GM21576 (cell line): ENCODE measurements at regions not wholly inside any gene's neighbourhood (a gene's known extent, or its start where the extent isn't known, plus 50 kb on each side); places are given as distances from the start of the nearest gene placed in this dataset.
A peak's percentile ranks its signal among the peaks of the same experiment; 100 is the strongest.

Source experiments
- ATAC-seq: cut with Tn5 transposase; IDR thresholded peaks from one replicate; pipeline ENCODE4 v1.9.1; 2021; ENCODE audit warnings: mild to moderate bottlenecking, moderate library complexity; ENCODE audit not compliant: unreplicated experiment

- no peak for ATAC-seq
Measured at GRCh38 chr2:118254116-118254515, 165.8 kb downstream of the INSIG2 start.

DNA sequence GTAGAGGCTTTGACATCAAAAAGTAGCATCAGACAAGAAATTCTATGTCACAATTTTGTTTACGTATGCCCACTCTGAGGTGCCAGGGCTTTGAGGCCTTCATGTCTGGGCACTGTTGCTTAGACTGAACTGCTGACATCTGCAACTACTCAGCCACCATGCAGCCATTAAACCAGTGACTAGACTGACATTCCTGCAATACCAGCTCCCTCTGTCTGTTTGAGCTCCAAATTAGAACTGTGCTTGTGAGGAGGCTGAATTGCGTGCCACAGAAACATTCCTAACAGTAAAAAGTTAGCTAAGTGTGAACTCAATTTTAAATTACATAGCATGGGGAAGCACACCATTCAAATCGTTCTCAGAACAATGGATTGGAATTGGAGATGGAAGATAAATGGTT, 163.2 kb downstream of the INSIG2 start:
- no peak for ATAC-seq

- no peak for ATAC-seq
Measured at GRCh38 chr2:118250463-118250862, 162.2 kb downstream of the INSIG2 start.

DNA sequence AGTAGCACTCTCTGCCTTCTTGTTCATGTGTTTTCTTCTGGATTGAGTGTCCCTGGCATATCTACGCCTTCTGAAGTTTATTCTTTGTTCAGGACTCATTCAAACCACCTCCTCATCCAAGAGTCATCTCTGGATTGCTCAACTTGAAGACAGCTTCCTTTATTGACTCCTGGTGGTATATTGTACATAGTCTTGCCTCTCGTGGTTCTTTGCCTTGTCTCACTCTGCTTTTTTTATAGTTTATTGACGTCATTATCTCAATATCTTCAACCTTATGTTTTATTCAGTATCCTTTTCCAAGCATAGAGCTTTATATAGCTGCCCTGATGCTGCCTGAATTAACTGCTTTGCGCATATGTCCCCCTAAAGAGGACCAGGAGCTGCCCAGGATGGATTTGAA, 161.7 kb downstream of the INSIG2 start:
- no peak for ATAC-seq

GRCh38 chr2:118249531-118249930, 161.3 kb downstream of the INSIG2 start:
- ATAC-seq: peak; percentile 65

DNA sequence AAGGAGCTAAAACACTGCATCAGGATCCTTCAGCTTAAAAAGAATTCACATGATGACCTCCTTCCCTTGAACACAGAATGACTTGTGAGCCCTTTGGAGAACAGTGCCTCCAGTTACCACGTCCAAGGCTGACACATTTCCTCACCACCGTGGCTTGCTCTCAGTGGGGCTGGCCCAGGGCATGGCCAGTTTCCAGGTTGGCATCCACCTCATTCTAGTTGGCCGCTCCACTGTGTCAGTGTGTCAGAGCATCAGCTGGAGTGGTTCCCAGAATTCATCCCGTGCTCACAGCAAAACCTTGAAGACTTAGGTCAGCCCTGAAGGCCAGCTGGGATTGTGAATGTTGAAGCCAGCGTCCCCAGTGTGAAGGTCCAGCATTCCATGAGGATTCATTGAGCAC, 158.5 kb downstream of the INSIG2 start:
- ATAC-seq: no peak

GRCh38 chr2:118246079-118246478, 157.8 kb downstream of the INSIG2 start:
- ATAC-seq: no peak

DNA sequence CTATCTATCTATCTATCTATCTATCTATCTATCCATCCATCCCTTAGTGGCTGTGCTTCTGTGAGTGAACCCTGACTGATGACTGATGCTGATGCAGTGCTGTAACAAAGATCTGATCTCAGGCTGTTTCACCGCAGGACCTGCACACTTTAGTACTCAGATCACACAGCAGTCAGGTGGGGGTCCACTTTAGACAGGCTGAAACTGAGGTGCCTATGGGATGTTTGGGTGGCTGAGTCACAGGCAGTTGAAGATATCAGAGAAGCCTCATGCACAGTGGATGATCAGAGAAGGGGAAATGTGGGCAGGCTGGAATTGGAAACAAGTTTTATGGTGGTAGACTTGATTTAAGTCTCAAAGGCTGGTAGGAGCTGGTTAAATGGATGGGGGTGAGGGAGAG, 156.4 kb downstream of the INSIG2 start:
- no peak for ATAC-seq

GRCh38 chr2:118243031-118243430, 154.8 kb downstream of the INSIG2 start:
- no peak for ATAC-seq

GRCh38 chr2:118242216-118242615, 153.9 kb downstream of the INSIG2 start:
- ATAC-seq: peak; percentile 77

DNA sequence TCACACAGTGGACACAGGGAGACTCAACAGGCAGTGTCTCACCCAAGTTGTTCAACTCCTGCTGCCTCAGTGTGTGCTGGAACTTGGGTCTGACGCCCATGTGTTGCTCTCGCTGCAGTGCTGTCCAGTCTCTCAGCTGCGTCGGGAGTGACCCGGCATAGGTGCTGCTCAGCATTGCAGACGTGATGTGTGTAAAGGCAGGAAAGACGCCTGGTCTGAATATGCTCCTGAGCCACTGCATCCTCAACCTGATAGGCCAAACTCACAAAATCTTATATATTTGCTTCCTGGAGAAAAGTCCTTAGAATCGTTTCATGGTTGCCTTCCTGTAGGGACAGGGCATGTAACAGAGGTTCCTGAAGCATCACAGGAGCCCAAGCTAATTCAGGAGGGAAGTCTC, 152.9 kb downstream of the INSIG2 start:
- no peak for ATAC-seq

GRCh38 chr2:118240276-118240675, 152.0 kb downstream of the INSIG2 start:
- no peak for ATAC-seq

DNA sequence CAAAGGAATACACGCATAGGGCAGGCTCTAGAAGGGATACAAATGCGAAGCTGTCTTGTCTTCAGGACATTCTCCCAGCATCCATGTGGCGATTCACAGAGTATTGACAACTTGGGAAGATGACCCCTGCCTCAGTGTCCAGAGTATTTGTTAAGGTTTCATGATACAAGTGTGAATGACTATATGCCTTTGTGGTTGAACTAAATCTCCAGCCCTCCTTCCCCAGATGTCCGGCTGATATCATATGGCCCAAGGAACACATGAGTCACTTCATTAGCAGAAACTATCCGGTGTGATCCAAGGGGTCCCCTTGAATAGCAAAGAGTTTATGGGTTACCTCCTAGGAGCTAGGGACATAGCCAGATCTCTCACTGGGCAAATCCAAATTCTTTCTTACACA, 151.0 kb downstream of the INSIG2 start:
- no peak for ATAC-seq

GRCh38 chr2:118237451-118237850, 149.2 kb downstream of the INSIG2 start:
- ATAC-seq: no peak

DNA sequence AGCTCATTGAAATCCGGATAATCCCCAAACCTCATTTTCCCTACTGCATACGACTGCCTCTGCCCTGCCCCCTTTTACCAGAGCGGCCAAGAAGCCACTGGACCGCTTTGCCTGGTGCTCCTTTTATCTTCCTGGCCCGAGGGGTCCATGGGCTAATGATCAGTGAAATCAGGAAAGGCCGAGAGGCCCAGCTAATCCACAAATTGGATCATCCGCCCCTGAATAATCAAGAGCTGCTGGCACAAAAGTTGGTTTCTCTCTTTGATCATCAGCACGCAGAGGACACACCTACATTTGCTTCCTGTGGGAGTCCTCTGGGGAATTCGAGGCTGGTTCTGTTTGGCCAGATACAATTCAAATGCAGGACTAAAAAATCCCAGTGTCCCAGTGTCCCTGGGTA, 144.5 kb downstream of the INSIG2 start:
- no peak for ATAC-seq

- no peak for ATAC-seq
Measured at GRCh38 chr2:118232391-118232790, 144.1 kb downstream of the INSIG2 start.

DNA sequence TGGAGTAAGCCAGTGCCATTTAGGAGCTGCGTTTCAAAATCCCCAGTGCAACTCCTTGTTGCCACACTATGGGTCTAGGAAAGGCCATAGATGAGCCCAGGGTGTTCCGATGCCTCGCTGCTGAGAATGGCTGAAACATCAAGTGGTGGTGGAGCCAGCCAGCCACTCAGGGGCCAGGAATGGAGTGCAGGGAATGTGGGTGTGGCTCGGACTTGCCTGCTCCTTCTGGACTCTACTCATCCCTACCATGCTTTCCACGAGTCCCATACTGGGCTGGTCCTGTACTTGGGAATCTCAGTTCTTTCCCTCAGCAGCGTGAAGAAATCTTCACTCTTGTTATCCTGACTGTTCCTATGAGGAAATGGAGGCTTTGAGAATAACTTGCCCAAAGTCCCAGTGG, 143.5 kb downstream of the INSIG2 start:
- no peak for ATAC-seq

DNA sequence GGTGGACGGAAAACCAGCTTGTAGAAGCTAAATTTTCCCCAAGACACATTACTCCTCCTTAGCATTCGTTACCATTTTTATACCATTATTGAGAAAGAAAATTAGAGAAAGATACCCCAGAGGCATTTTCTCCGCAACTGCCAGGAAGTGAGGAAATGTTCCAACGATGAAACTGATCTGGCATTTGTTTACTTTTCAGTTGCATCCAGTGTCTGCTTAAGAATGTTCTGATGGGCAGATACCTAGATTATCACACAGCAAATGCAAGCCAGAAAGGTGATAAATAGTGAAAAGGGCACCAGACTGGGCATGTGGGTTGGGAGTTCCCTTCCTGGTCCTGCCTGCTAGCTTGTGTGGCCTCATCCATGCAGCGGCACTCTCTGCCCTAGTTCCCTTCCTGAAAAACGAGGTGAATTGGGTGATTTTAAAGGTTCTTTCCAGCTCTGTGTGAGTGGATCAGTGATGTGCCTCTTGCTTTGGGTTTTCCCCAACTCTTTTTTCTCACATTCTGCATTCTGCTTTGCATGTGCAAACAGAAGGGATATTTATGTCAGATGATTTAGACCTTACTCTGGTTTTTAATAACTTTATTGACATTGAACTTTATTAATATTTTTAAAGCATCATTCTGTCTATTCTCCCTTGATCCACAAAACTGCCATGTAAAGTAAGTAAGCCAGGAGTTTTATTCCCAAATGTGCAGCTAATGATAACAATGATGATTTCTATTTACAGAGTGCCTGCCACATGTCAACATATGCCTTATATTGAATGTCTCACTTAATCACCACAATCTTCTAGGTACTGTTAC, 139.6 kb downstream of the INSIG2 start:
- no peak for ATAC-seq

- no peak for ATAC-seq
Measured at GRCh38 chr2:118225666-118226065, 137.4 kb downstream of the INSIG2 start.

- no peak for ATAC-seq
Measured at GRCh38 chr2:118224895-118225311, 136.6 kb downstream of the INSIG2 start.

DNA sequence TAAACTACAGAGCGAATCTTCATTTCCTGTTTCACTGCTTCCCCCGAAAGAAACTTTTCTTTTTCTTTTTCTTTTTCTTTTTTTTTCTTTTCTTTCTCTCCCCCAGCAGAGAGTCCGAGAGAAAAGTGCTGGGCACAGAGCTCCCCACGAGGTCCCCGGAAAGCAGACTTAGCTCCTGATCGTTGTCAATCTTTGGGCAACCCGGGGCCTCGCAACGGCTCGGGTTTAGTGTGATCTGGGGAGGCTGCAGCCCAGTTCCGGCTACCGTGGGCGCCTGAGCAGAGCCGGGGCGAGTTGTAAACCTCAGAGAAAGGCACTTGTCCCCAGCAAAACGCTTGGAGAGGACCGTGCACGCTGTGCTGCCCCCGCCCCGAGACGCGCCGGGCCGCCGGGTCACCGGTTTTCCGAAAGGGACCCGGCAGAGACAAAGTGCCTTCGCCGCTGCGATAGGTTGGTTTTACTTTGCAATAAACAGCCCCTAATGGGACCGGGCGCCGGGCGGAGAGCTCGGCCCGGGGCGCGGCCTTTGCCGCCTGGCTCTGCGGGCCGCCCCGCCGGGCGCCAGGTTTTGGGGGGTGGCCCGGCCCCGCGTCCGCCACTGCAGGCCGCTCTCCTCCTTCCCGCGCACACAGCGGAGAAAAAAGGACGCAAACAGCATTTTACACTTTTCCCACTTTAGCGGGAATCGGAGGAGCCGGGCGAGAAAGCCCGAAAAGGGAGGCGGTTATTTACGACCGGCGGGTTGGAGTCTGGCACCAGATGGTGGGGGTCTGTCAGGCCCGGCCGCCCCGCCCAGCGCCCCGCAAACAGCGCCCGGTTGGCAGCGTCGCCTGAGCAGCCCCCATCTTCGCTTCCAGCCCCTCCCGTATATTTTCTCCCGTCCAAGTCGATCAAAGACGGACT, 136.0 kb downstream of the INSIG2 start:
- ATAC-seq: peak; percentile 56

DNA sequence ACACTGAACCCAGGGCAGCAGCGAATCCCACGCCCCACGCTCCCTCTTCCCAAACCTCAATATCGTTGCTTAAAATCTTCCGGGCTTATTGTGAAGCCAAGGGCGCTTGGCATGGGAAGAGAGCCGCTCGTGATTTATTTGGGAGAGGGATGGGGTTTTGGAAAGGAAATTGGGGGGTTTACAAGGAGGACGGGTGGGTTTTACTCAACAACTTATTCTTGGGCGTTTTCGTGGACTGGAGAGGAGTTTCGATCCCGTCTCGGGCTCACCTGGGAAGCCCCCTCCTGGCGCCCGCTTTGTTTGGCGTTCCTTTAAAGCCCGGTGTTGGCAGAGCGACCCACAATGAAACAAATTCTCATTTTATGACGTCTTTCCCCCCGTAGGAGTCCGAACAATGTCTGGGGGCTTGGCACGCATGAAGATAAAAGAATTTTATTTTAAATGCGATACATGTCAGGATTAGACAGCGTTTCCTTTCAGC, 135.3 kb downstream of the INSIG2 start:
- peak; percentile 4 for ATAC-seq
